Mesenchymal stem cell (in vitro differentiated cells and primary cell): ENCODE measurements at regions not wholly inside any gene's neighbourhood (a gene's known extent, or its start where the extent isn't known, plus 50 kb on each side); places are given as distances from the start of the nearest gene placed in this dataset.

Source experiments
- DNase-seq: peaks from one replicate; pipeline ENCODE4 v3.0.0-alpha.2; 2013
- H2AFZ ChIP-seq: one replicate; pipeline ENCODE4 v1.6.1; 2013; ENCODE audit warnings: low read depth, mild to moderate bottlenecking, control low read depth, inconsistent platforms, low read length, moderate library complexity
- H2AK5ac ChIP-seq: 2 replicates; pipeline ENCODE4 v1.6.1; 2013; ENCODE audit warnings: low read length, moderate library complexity, mild to moderate bottlenecking, inconsistent platforms; ENCODE audit not compliant: severe bottlenecking
- H2BK120ac ChIP-seq: one replicate; pipeline ENCODE4 v1.6.1; 2013; ENCODE audit warnings: low read depth, mild to moderate bottlenecking, inconsistent platforms, low read length, moderate library complexity
- H2BK12ac ChIP-seq, 2 experiments: one replicate each; pipeline ENCODE4 v1.6.1; 2013; ENCODE audit warnings: inconsistent platforms in 2 of 2, low read length in 2 of 2, mild to moderate bottlenecking in 2 of 2, moderate library complexity in 2 of 2, control low read depth in 1 of 2
- H2BK15ac ChIP-seq: one replicate; pipeline ENCODE4 v1.6.1; 2013; ENCODE audit warnings: mild to moderate bottlenecking, low read depth, inconsistent platforms; ENCODE audit not compliant: poor library complexity, severe bottlenecking
- H2BK5ac ChIP-seq: 2 replicates; pipeline ENCODE4 v1.6.1; 2013; ENCODE audit warnings: low read depth, mild to moderate bottlenecking, low read length, control low read depth, inconsistent platforms; ENCODE audit not compliant: poor library complexity, severe bottlenecking
- H3K14ac ChIP-seq, 2 experiments: one replicate each; pipeline ENCODE4 v1.6.1; 2013; ENCODE audit warnings: inconsistent platforms in 2 of 2, low read length in 2 of 2, control low read depth in 1 of 2, mild to moderate bottlenecking in 1 of 2, moderate library complexity in 1 of 2
- H3K18ac ChIP-seq, 2 experiments: one replicate each; pipeline ENCODE4 v1.6.1; 2013; ENCODE audit warnings: inconsistent platforms in 2 of 2, low read length in 2 of 2, control low read depth in 1 of 2, low read depth in 1 of 2, mild to moderate bottlenecking in 1 of 2
- H3K23ac ChIP-seq, 2 experiments: one replicate each; pipeline ENCODE4 v1.6.1; 2013; ENCODE audit warnings: inconsistent platforms in 2 of 2, low read length in 2 of 2, mild to moderate bottlenecking in 2 of 2, moderate library complexity in 2 of 2, control low read depth in 1 of 2
- H3K27ac ChIP-seq: 2 replicates; pipeline ENCODE4 v1.5.1; 2013; ENCODE audit warnings: mild to moderate bottlenecking, moderate library complexity, low read length, control low read depth, inconsistent platforms; ENCODE audit not compliant: poor library complexity, severe bottlenecking
- H3K27me3 ChIP-seq, 2 experiments: 2 replicates each; pipeline versions ENCODE4 v1.6.1 to v1.7.0; 2013; ENCODE audit warnings: low read length in 2 of 2, mild to moderate bottlenecking in 2 of 2, moderate library complexity in 2 of 2, control low read depth in 1 of 2, inconsistent platforms in 1 of 2; ENCODE audit not compliant: control insufficient read depth in 1 of 2, insufficient read depth in 1 of 2
- H3K36me3 ChIP-seq, 2 experiments: 2 replicates each; pipeline versions ENCODE4 v1.6.1 to v1.7.0; 2013; ENCODE audit warnings: low read length in 2 of 2, control low read depth in 1 of 2, inconsistent platforms in 1 of 2, low read depth in 1 of 2, mild to moderate bottlenecking in 1 of 2; ENCODE audit not compliant: insufficient read depth in 2 of 2, control insufficient read depth in 1 of 2
- H3K4ac ChIP-seq, 2 experiments: one replicate each; pipeline ENCODE4 v1.6.1; 2013; ENCODE audit warnings: inconsistent platforms in 2 of 2, low read length in 2 of 2, mild to moderate bottlenecking in 2 of 2, moderate library complexity in 2 of 2, control low read depth in 1 of 2, low read depth in 1 of 2
- H3K4me1 ChIP-seq: 2 replicates; pipeline ENCODE4 v1.6.1; 2013; ENCODE audit warnings: low read depth, low read length, control low read depth; ENCODE audit not compliant: control insufficient read depth, insufficient read depth
- H3K4me2 ChIP-seq: 2 replicates; pipeline ENCODE4 v1.6.1; 2013; ENCODE audit warnings: low read length, mild to moderate bottlenecking, inconsistent platforms; ENCODE audit not compliant: poor library complexity, severe bottlenecking
- H3K4me3 ChIP-seq, 2 experiments: 2 replicates each; pipeline versions ENCODE4 v1.5.1 to v1.7.0; 2013; ENCODE audit warnings: low read length in 2 of 2, mild to moderate bottlenecking in 2 of 2, control low read depth in 1 of 2, low read depth in 1 of 2; ENCODE audit not compliant: insufficient read depth in 1 of 2
- H3K79me1 ChIP-seq: replicated peaks from 2 replicates; pipeline ENCODE4 v1.6.1; 2013; ENCODE audit warnings: mild to moderate bottlenecking, control low read depth, low read length, inconsistent platforms; ENCODE audit not compliant: poor library complexity, severe bottlenecking
- H3K9ac ChIP-seq: 2 replicates; pipeline ENCODE4 v1.7.0; 2013; ENCODE audit warnings: mild to moderate bottlenecking, low read length, moderate library complexity
- H3K9me3 ChIP-seq: 2 replicates; pipeline ENCODE4 v1.7.0; 2013; ENCODE audit warnings: mild to moderate bottlenecking, low read length; ENCODE audit not compliant: control insufficient read depth
- H4K8ac ChIP-seq: one replicate; pipeline ENCODE4 v1.6.1; 2013; ENCODE audit warnings: inconsistent platforms, mild to moderate bottlenecking, low read length, moderate library complexity
- H4K91ac ChIP-seq: one replicate; pipeline ENCODE4 v1.6.1; 2013; ENCODE audit warnings: mild to moderate bottlenecking, low read length, inconsistent platforms
- WGBS: methylation state at CpG from one replicate; pipeline ENCODE4 v1.1.7; 2013; ENCODE audit warnings: mixed read lengths; 5-methylcytosine and 5-hydroxymethylcytosine counted together

DNA sequence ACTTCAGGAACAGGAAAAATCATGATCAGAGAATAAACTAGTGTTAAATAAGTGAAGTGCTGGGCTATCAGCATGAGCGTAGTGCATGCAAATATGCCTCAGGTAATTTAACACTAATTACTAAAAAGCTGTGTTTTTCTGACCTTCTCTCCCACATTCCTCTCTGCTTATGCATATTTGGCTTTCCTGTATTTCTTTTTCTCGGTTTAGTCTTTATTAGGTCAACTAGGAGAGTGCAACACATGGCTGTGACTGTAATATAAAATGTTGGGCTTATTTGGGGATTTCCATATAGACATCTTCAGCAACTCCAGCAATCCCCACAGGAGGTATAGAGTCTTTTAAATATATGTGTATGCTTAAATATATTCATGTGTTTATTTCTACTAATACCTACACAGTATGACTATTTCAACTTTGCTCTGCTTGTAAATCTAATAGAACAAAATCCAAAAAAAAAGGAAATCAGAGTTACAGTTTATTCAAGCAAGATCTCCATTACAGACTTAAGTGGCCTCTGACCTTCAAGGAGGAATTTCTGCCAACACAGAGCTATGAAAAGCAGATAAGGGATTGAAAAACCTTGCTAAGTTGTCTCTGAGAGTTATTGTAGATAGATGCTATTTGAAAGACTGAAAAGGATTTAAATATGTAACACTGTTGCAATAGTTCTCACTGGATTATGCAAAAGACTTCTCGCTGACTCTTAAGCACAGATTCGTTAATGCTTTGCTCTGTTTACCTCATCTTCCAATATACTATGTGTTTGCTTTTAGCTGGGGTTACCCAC, 359.5 kb upstream of the RGPD4 start:
- Histone ChIP-seq H2BK12ac (no peak overlapping the region), H2BK5ac (no peak overlapping the region)

DNA sequence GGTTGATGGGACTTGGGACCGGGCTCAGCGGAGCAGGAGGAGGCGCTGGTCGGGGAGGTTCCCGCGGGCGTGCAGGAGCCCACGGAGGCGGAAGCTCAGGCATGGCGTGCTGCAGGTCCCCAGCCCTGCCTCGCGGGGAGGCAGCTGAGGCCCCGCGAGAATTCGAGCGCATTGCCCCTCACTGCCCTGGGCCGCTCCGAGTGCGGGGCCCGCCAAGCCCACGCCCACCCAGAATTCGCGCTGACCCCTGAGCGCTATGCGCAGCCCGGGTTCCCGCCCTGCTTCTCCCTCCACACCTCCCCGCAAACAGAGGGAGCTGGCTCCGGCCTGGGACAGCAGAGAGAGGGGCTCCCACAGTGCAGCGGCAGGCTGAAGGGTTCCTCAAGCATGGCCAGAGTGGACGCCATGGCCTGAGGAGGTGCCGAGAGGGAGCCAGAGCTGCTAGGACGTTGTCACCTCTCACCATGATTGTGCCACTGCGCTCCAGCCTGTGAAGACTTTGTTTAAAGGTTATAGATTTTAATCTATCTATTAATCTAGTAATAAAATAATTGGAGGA, 357.2 kb upstream of the RGPD4 start:
- Histone ChIP-seq H3K9me3 (peaks cover 5% of the 10 kb centered on the region), H3K27me3 (no peaks in the 10 kb centered on the region), H4K91ac (no peak overlapping the region), H3K14ac (no peak overlapping the region), H2AFZ (no peak overlapping the region), H3K4me3 (no peak overlapping the region), H4K8ac (no peak overlapping the region), H3K4ac (no peak overlapping the region), H3K4me1 (no peaks in the 10 kb centered on the region), H2BK12ac (no peak overlapping the region), H3K9ac (no peak overlapping the region), H3K4me2 (no peak overlapping the region), H2AK5ac (no peak overlapping the region), H3K27ac (no peak overlapping the region), H2BK15ac (no peak overlapping the region), H3K36me3 (no peaks in the 10 kb centered on the region), H3K79me1 (no peaks in the 10 kb centered on the region), H3K23ac (no peak overlapping the region), H2BK120ac (no peak overlapping the region), H2BK5ac (no peak overlapping the region), H3K18ac (no peak overlapping the region)
- 93% methylated on average over 31 of the region's 34 CpGs for WGBS
- DNase-seq = no peak

More for the DNA sequence above, 359.5 kb upstream of the RGPD4 start:
- Histone ChIP-seq H3K27ac (no peak overlapping the region), H3K9ac (no peak overlapping the region), H3K4me2 (no peak overlapping the region), H3K27me3 (no peaks in the 10 kb centered on the region), H2AFZ (no peak overlapping the region), H3K36me3 (no peaks in the 10 kb centered on the region), H3K4ac (no peak overlapping the region), H3K18ac (no peak overlapping the region), H2AK5ac (no peak overlapping the region), H2BK120ac (no peak overlapping the region), H2BK15ac (no peak overlapping the region), H3K4me1 (no peaks in the 10 kb centered on the region), H4K8ac (no peak overlapping the region), H3K23ac (no peak overlapping the region), H4K91ac (no peak overlapping the region), H3K9me3 (peaks cover 5% of the 10 kb centered on the region), H3K14ac (no peak overlapping the region), H3K4me3 (no peak overlapping the region), H3K79me1 (no peaks in the 10 kb centered on the region)
- no peak for DNase-seq
- WGBS = 71% methylated on average over 3 of the region's 4 CpGs

DNA sequence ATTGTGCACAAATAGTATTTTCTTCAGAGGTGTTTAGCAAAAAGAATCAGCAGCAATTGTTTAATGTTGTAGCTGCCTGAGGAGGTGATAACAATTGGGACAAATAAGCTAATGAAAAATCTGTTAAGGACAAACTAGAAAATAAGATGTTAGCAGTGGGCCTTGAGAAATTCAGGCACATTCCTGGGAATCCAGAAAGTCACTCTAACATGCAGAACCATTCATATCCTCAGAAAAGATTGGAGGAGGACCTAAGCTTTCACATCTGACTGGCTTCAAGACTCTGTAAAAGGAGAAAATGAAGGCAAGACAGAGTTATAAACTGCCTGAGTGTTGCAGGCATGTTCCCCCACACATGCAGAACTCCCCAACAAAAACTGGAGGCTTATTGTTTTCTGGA, 353.5 kb upstream of the RGPD4 start:
- no peak overlapping the region for H3K9ac ChIP-seq
- no peaks in the 10 kb centered on the region for H3K79me1 ChIP-seq
- no peak overlapping the region for H3K4me3 ChIP-seq
- no peak overlapping the region for H3K4ac ChIP-seq
- no peak overlapping the region for H3K18ac ChIP-seq
- no peak overlapping the region for H4K91ac ChIP-seq
- no peak overlapping the region for H2BK120ac ChIP-seq
- H2BK12ac ChIP-seq = no peak overlapping the region
- H4K8ac ChIP-seq = no peak overlapping the region
- no peak overlapping the region for H3K27ac ChIP-seq
- no peak overlapping the region for H2AK5ac ChIP-seq
- H2BK15ac ChIP-seq = no peak overlapping the region
- no peaks in the 10 kb centered on the region for H3K36me3 ChIP-seq
- no peaks in the 10 kb centered on the region for H3K27me3 ChIP-seq
- H2AFZ ChIP-seq = no peak overlapping the region
- H3K23ac ChIP-seq = no peak overlapping the region
- DNase-seq = no peak
- H2BK5ac ChIP-seq = no peak overlapping the region
- H3K4me1 ChIP-seq = no peaks in the 10 kb centered on the region
- no peak overlapping the region for H3K14ac ChIP-seq
- no peak overlapping the region for H3K4me2 ChIP-seq
- peaks cover 14% of the 10 kb centered on the region for H3K9me3 ChIP-seq

GRCh38 chr2:107475859-107476258, 350.8 kb upstream of the RGPD4 start:
- H3K23ac ChIP-seq = no peak overlapping the region
- DNase-seq = no peak
- no peak overlapping the region for H3K14ac ChIP-seq
- H4K8ac ChIP-seq = no peak overlapping the region
- no peak overlapping the region for H2BK120ac ChIP-seq
- H2BK12ac ChIP-seq = no peak overlapping the region
- no peaks in the 10 kb centered on the region for H3K4me1 ChIP-seq
- no peak overlapping the region for H3K27ac ChIP-seq
- no peaks in the 10 kb centered on the region for H3K79me1 ChIP-seq
- H3K9ac ChIP-seq = no peak overlapping the region
- no peak overlapping the region for H2BK5ac ChIP-seq
- no peak overlapping the region for H2AFZ ChIP-seq
- no CpG with 5 or more reads among the region's 2 CpGs for WGBS
- H2AK5ac ChIP-seq = no peak overlapping the region
- no peak overlapping the region for H2BK15ac ChIP-seq
- H3K4me3 ChIP-seq = no peak overlapping the region
- H3K9me3 ChIP-seq = peaks cover 14% of the 10 kb centered on the region
- H3K36me3 ChIP-seq = no peaks in the 10 kb centered on the region
- no peak overlapping the region for H3K18ac ChIP-seq
- H3K4me2 ChIP-seq = no peak overlapping the region
- H4K91ac ChIP-seq = no peak overlapping the region
- no peak overlapping the region for H3K4ac ChIP-seq
- no peaks in the 10 kb centered on the region for H3K27me3 ChIP-seq
